ENCODE measurements at regions not wholly inside any gene's neighbourhood (a gene's known extent, or its start where the extent isn't known, plus 50 kb on each side); places are given as distances from the start of the nearest gene placed in this dataset.
"Not testable (repeated sequence)": the region's sequence is repeated elsewhere in the genome, so short reads cannot be mapped to it uniquely, and the experiment has no call there.

DNA sequence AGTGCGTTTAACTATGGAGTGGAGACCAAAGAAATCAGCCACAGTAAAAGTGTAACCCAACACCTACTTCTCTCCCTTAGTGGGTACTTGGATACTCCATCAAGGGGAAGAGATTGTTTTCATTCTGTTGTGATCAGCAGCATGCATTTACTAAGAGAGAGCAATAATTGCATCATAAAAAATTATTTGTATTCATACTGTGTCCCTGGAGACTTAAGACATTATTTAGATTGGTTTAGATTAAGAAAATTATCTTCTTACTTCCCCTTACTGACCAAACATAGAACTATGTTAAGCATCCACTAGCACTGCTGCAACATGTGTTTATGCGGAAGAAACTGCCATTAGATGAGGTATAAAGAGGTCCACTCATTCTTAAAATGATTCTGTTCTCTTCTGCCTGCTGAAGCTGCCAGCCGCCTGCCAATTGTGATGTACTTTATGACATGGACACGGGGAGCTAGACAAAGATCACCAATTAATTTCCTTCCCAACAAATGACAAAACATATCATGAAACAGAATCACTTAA lies 738.5 kb downstream of the DIAPH3 start:
- H3K36me3 ChIP-seq (ENCODE audit: control insufficient read depth, low read depth, low read length), result no peaks in the 10 kb centered on the region
- H3K27me3 ChIP-seq (ENCODE audit: control insufficient read depth, insufficient read depth, low read length), result no peaks in the 10 kb centered on the region
- no peak overlapping the region for H3K4me3 ChIP-seq (ENCODE audit: low read length)
- peaks cover 11% of the 10 kb centered on the region for H3K4me1 ChIP-seq (ENCODE audit: control insufficient read depth, low read depth, low read length)
- H3K9me3 ChIP-seq (ENCODE audit: control insufficient read depth, low read depth, low read length), result no peaks in the 10 kb centered on the region
- no peak overlapping the region for H3K9ac ChIP-seq (ENCODE audit: low read length)
- H3K27ac ChIP-seq (ENCODE audit: low read length), result no peak overlapping the region

GRCh38 chr13:59435024-59435423 lies 728.7 kb downstream of the DIAPH3 start:
- peaks cover 4% of the 10 kb centered on the region for H3K4me1 ChIP-seq (ENCODE audit: control insufficient read depth, low read depth, low read length)
- no peak overlapping the region for H3K9ac ChIP-seq (ENCODE audit: low read length)
- H3K27me3 ChIP-seq (ENCODE audit: control insufficient read depth, insufficient read depth, low read length), result no peaks in the 10 kb centered on the region
- no peak overlapping the region for H3K27ac ChIP-seq (ENCODE audit: low read length)
- no peak overlapping the region for H3K4me3 ChIP-seq (ENCODE audit: low read length)
- no peaks in the 10 kb centered on the region for H3K9me3 ChIP-seq (ENCODE audit: control insufficient read depth, low read depth, low read length)
- no peaks in the 10 kb centered on the region for H3K36me3 ChIP-seq (ENCODE audit: control insufficient read depth, low read depth, low read length)

DNA sequence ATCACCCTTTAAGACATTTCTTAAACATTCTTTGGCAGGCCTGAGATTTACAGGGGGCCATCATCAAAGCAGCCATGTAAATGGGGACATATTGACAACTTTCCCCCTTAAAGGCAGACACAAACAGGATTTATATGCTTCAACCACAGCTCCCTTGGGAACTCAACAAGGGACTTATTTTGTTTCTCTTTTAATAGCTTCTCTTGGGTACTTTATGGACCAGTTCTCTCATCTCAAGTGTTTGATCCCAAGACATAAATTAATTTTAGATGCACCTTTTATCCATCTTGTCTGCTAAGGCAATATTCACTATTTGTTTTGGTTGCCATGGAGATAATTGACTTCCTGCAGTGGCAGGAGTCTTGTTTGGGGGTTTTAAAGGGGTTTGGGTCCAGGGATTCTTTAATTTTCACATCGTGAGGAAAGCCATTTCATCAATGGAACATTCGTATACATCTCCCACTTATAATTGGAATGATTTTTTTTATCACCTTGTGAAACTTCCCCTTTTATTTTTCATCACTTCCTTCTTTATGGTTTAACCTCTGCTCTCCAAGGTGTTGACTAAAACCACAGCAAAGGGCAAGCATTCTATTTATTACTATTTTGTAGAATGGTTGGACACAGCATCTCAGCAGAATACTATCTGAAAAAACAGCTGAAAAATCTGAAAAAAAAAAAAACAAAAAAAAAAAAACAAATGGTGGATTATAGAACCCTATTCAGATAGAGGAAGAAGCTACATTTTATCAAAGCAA lies 726.0 kb downstream of the DIAPH3 start:
- Histone ChIP-seq H3K4me1 (ENCODE audit: control insufficient read depth, low read depth, low read length) (peaks cover 4% of the 10 kb centered on the region), H3K27me3 (ENCODE audit: control insufficient read depth, insufficient read depth, low read length) (no peaks in the 10 kb centered on the region), H3K9ac (ENCODE audit: low read length) (peak overlapping the region; percentile 3), H3K36me3 (ENCODE audit: control insufficient read depth, low read depth, low read length) (no peaks in the 10 kb centered on the region), H3K4me3 (ENCODE audit: low read length) (no peak overlapping the region), H3K9me3 (ENCODE audit: control insufficient read depth, low read depth, low read length) (no peaks in the 10 kb centered on the region), H3K27ac (ENCODE audit: low read length) (no peak overlapping the region)

GRCh38 chr13:59439776-59440428 lies 723.8 kb downstream of the DIAPH3 start:
- Histone ChIP-seq H3K4me3 (ENCODE audit: low read length) (no peak overlapping the region), H3K4me1 (ENCODE audit: control insufficient read depth, low read depth, low read length) (peaks cover 4% of the 10 kb centered on the region), H3K27me3 (ENCODE audit: control insufficient read depth, insufficient read depth, low read length) (no peaks in the 10 kb centered on the region), H3K9me3 (ENCODE audit: control insufficient read depth, low read depth, low read length) (no peaks in the 10 kb centered on the region), H3K36me3 (ENCODE audit: control insufficient read depth, low read depth, low read length) (no peaks in the 10 kb centered on the region), H3K27ac (ENCODE audit: low read length) (no peak overlapping the region), H3K9ac (ENCODE audit: low read length) (no peak overlapping the region)

DNA sequence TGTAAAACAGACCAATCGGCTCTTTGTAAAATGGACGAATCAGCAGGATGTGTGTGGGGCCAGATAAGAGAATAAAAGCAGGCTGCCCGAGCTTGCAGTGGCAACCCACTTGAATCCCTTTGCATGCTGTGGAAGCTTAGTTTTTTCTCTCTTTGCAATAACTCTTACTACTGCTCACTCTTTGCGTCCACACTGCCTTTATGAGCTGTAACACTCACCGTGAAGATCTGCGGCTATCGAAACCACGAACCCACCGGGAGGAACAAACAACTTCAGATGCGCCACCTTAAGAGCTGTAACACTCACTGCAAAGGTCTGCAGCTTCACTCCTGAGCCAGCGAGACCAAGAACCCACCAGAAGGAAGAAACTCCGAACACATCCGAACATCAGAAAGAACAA lies 722.7 kb downstream of the DIAPH3 start:
- H3K4me1 ChIP-seq (ENCODE audit: control insufficient read depth, low read depth, low read length); H3K4me3 ChIP-seq (ENCODE audit: low read length); H3K36me3 ChIP-seq (ENCODE audit: control insufficient read depth, low read depth, low read length); H3K9me3 ChIP-seq (ENCODE audit: control insufficient read depth, low read depth, low read length); H3K27ac ChIP-seq (ENCODE audit: low read length); H3K9ac ChIP-seq (ENCODE audit: low read length); H3K27me3 ChIP-seq (ENCODE audit: control insufficient read depth, insufficient read depth, low read length): not testable (repeated sequence)

- no peaks in the 10 kb centered on the region for H3K27me3 ChIP-seq (ENCODE audit: control insufficient read depth, insufficient read depth, low read length)
- H3K36me3 ChIP-seq (ENCODE audit: control insufficient read depth, low read depth, low read length), result no peaks in the 10 kb centered on the region
- H3K4me3 ChIP-seq (ENCODE audit: low read length), result no peak overlapping the region
- no peaks in the 10 kb centered on the region for H3K9me3 ChIP-seq (ENCODE audit: control insufficient read depth, low read depth, low read length)
- no peak overlapping the region for H3K9ac ChIP-seq (ENCODE audit: low read length)
- H3K27ac ChIP-seq (ENCODE audit: low read length), result no peak overlapping the region
- peaks cover 14% of the 10 kb centered on the region for H3K4me1 ChIP-seq (ENCODE audit: control insufficient read depth, low read depth, low read length)
Observed at GRCh38 chr13:59441596-59442280, 722.0 kb downstream of the DIAPH3 start.

DNA sequence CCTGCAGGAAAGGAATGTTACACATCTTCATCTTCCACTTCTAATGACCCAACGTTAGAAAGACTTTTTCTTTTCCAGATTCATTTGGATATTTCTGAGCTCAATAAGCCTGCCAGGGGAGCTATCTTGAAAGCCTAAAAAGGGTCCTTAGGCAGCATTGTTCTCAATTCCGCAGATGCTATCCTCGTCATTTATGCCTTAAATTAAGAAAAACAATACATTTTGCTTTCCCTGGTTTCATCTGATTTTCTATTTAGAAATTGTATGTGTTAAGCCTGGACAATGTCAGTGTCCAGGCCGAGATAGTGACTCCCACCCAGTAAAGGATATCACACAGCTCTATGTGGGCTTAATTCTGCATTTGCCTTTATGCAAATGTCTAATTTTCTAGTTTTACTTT lies 721.3 kb downstream of the DIAPH3 start:
- Histone ChIP-seq H3K27ac (ENCODE audit: low read length) (no peak overlapping the region), H3K9ac (ENCODE audit: low read length) (no peak overlapping the region)

DNA sequence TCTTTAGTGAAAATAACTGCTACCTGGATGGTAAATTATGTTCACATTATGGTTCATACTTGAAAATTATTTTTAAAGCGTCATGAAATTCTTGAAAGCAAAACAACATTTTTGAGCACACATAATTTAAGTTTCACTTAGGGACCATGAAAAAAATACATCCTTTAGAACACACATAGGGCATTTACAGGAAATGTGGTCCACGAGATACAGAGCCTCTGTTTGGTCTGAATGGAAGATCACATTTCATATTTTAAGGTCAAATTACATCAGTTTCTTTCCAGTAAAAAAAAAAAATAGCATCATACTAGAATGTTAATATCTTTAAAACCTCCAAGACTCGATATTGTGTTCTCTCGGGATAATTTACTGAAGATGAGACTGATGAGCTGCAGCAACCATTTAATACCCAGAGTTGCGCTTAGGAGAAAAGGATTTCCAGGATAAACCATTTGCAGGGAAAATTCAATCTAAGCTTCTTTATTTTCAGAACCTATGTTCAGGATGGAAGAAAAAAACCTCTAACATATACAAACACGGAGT lies 720.7 kb downstream of the DIAPH3 start:
- Histone ChIP-seq H3K9me3 (ENCODE audit: control insufficient read depth, low read depth, low read length) (no peaks in the 10 kb centered on the region), H3K36me3 (ENCODE audit: control insufficient read depth, low read depth, low read length) (no peaks in the 10 kb centered on the region), H3K27ac (ENCODE audit: low read length) (no peak overlapping the region), H3K4me1 (ENCODE audit: control insufficient read depth, low read depth, low read length) (peaks cover 23% of the 10 kb centered on the region), H3K9ac (ENCODE audit: low read length) (no peak overlapping the region), H3K4me3 (ENCODE audit: low read length) (no peak overlapping the region), H3K27me3 (ENCODE audit: control insufficient read depth, insufficient read depth, low read length) (no peaks in the 10 kb centered on the region)

More for the DNA sequence above, 721.3 kb downstream of the DIAPH3 start:
- Histone ChIP-seq H3K27me3 (ENCODE audit: control insufficient read depth, insufficient read depth, low read length) (no peaks in the 10 kb centered on the region), H3K36me3 (ENCODE audit: control insufficient read depth, low read depth, low read length) (no peaks in the 10 kb centered on the region), H3K9me3 (ENCODE audit: control insufficient read depth, low read depth, low read length) (no peaks in the 10 kb centered on the region), H3K4me1 (ENCODE audit: control insufficient read depth, low read depth, low read length) (peaks cover 21% of the 10 kb centered on the region), H3K4me3 (ENCODE audit: low read length) (no peak overlapping the region)

DNA sequence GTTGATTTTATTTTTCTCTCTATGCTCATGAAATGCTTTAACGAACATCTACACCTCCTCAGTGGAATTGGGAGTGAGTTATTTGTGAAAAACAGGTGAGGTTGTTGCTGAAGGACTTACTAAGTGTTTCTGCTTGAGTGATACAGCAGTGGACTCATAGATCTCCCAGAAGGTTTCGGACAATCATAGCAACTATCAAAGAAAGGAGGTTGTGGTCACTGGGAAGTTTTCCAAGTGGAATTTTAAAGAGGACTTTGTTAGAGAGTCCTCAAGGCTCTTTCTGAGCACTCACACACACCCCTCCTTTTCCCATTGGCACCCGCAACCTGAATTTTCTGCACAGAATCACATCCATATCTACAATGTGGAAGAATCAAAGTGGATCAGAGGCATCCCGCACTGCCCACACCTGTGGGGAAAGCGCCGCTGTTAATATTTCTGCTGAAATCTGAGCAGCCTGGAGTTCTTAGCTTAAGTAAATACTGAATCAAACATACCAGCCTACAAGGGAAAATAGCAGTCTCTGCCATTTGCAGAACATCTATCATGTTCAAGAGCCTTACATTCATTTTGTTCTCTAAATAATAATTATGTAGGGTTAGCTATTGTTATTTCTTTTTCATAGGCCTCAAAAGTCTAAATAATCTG lies 719.4 kb downstream of the DIAPH3 start:
- Histone ChIP-seq H3K27me3 (ENCODE audit: control insufficient read depth, insufficient read depth, low read length) (no peaks in the 10 kb centered on the region), H3K4me1 (ENCODE audit: control insufficient read depth, low read depth, low read length) (peaks cover 30% of the 10 kb centered on the region), H3K9ac (ENCODE audit: low read length) (no peak overlapping the region), H3K9me3 (ENCODE audit: control insufficient read depth, low read depth, low read length) (no peaks in the 10 kb centered on the region), H3K4me3 (ENCODE audit: low read length) (no peak overlapping the region), H3K27ac (ENCODE audit: low read length) (no peak overlapping the region), H3K36me3 (ENCODE audit: control insufficient read depth, low read depth, low read length) (no peaks in the 10 kb centered on the region)

DNA sequence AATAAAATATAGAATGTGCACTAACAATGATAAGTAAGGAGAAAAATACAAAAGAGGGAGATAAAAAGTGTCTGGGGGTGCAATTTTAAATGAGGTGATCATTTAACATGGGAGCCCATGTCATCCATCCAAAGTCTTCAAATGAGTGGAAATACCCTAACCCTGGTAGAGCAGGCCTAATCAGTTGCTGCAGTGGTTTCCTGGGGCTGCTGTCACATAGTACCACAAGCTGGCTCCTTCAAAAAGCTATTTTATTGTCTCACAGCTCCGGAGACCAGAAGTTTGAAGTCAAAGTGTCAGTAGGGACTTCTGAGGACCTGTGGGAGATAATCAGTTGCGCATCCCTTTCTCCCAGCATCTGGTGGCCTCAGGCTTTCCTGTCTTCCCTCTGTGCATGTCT lies 717.9 kb downstream of the DIAPH3 start:
- Histone ChIP-seq H3K9me3 (ENCODE audit: control insufficient read depth, low read depth, low read length) (no peaks in the 10 kb centered on the region), H3K36me3 (ENCODE audit: control insufficient read depth, low read depth, low read length) (no peaks in the 10 kb centered on the region), H3K4me3 (ENCODE audit: low read length) (no peak overlapping the region), H3K27ac (ENCODE audit: low read length) (no peak overlapping the region), H3K27me3 (ENCODE audit: control insufficient read depth, insufficient read depth, low read length) (no peaks in the 10 kb centered on the region), H3K9ac (ENCODE audit: low read length) (no peak overlapping the region), H3K4me1 (ENCODE audit: control insufficient read depth, low read depth, low read length) (peaks cover 30% of the 10 kb centered on the region)

- Histone ChIP-seq H3K27ac (ENCODE audit: low read length) (no peak overlapping the region), H3K9me3 (ENCODE audit: control insufficient read depth, low read depth, low read length) (no peaks in the 10 kb centered on the region), H3K4me1 (ENCODE audit: control insufficient read depth, low read depth, low read length) (peaks cover 30% of the 10 kb centered on the region), H3K4me3 (ENCODE audit: low read length) (no peak overlapping the region), H3K27me3 (ENCODE audit: control insufficient read depth, insufficient read depth, low read length) (no peaks in the 10 kb centered on the region), H3K9ac (ENCODE audit: low read length) (no peak overlapping the region), H3K36me3 (ENCODE audit: control insufficient read depth, low read depth, low read length) (no peaks in the 10 kb centered on the region)
Observed at GRCh38 chr13:59446391-59446790, 717.3 kb downstream of the DIAPH3 start.

All from iPS-18a (cell line).